H1 (cell line): ENCODE measurements at regions not wholly inside any gene's neighbourhood (a gene's known extent, or its start where the extent isn't known, plus 50 kb on each side); places are given as distances from the start of the nearest gene placed in this dataset.

ENCODE experiments used
- BCL11A ChIP-seq, 2 experiments: IDR thresholded peaks; one replicate each; pipeline ENCODE4 v1.6.1; 2011; ENCODE audit warnings: low read depth in 2 of 2, low read length in 2 of 2, mild to moderate bottlenecking in 2 of 2
- NANOG ChIP-seq: IDR thresholded peaks from 2 replicates; pipeline ENCODE4 v1.6.1; 2011; ENCODE audit warnings: low read length, low read depth, mild to moderate bottlenecking, inconsistent platforms; ENCODE audit not compliant: insufficient read depth, poor library complexity, severe bottlenecking
- NRF1 ChIP-seq: IDR thresholded peaks from 2 replicates; pipeline ENCODE4 v1.6.1; 2011; ENCODE audit warnings: mild to moderate bottlenecking, low read depth, low read length, improper control_type of control experiment
- POLR2AphosphoS5 ChIP-seq: IDR thresholded peaks from 2 replicates; pipeline ENCODE4 v1.6.1; 2011; ENCODE audit warnings: low read depth, low read length
- TEAD4 ChIP-seq: IDR thresholded peaks from 2 replicates; pipeline ENCODE4 v1.6.1; 2012; ENCODE audit warnings: low read depth, low read length, inconsistent platforms, mixed read lengths
- USF2 ChIP-seq: IDR thresholded peaks from 2 replicates; pipeline ENCODE4 v1.6.1; 2011; ENCODE audit warnings: low read length, improper control_type of control experiment

GRCh38 chr3:139187154-139187553 is 142.5 kb upstream of the PRR23C start (continued):
- TF ChIP-seq NRF1 (no peak), TEAD4 (no peak), POLR2AphosphoS5 (no peak), BCL11A (IDR thresholded peaks at IDR 0.05; ENCODE audit: low read depth in 2 of 2, low read length in 2 of 2) (no peak), USF2 (no peak), NANOG (no peak)
